ENCODE measurements at regions not wholly inside any gene's neighbourhood (a gene's known extent, or its start where the extent isn't known, plus 50 kb on each side); places are given as distances from the start of the nearest gene placed in this dataset.

- TF ChIP-seq CTCF (IDR thresholded peaks at IDR 0.05; ENCODE audit: low read depth, low read length, missing input control) (no peak), YY1 (IDR thresholded peaks at IDR 0.05) (no peak), EGR1 (IDR thresholded peaks at IDR 0.05; ENCODE audit: low read depth in 2 of 2) (no peak), ATF3 (IDR thresholded peaks at IDR 0.05) (no peak), TAF1 (conservative IDR thresholded peaks at IDR 0.05) (no peak), SP1 (IDR thresholded peaks at IDR 0.05) (no peak), MAX (IDR thresholded peaks at IDR 0.05) (no peak), FOXA1 (IDR thresholded peaks at IDR 0.05) (no peak), GABPA (IDR thresholded peaks at IDR 0.05 in 1 of 2, conservative IDR thresholded peaks at IDR 0.05 in 1 of 2) (no peak), RAD21 (IDR thresholded peaks at IDR 0.05) (no peak), JUND (IDR thresholded peaks at IDR 0.05) (no peak), REST (IDR thresholded peaks at IDR 0.05) (no peak)
These were observed 503.0 kb downstream of the GABRG1 start for GRCh38 chr4:45620808-45621207.

Data from liver (tissue), 3 donors.